GM12878 (cell line): ENCODE measurements at regions not wholly inside any gene's neighbourhood (a gene's known extent, or its start where the extent isn't known, plus 50 kb on each side); places are given as distances from the start of the nearest gene placed in this dataset.

ENCODE experiments used
- ATAC-seq: fragments of 200-7000 bp; cut with Tn5 transposase; 3 replicates; pipeline ENCODE4 v1.9.1; 2020; ENCODE audit warnings: mild to moderate bottlenecking, moderate library complexity
- BruUV-seq: library from RNA; stranded (reverse); fragments of 400-500 nt; replicated peaks from 2 replicates; lab custom pipeline; 2021; lab: Mats Ljungman, UMichigan
- CTCF ChIA-PET: fragments of 300-600 bp; sonication (Branson Sonifier 250); formaldehyde crosslinking; extraction: SDS; loops from one replicate; lab custom pipeline; 2021; ENCODE audit warnings: inconsistent platforms; lab: Yijun Ruan, JAX
- POLR2A ChIA-PET: fragments of 350-600 bp; formaldehyde crosslinking; extraction: SDS; loops from one replicate; lab custom pipeline; 2021; ENCODE audit warnings: inconsistent platforms; lab: Charles Lee
- RAD21 ChIA-PET: fragments of 300-600 bp; sonication (Branson Sonifier 250); formaldehyde crosslinking; loops from one replicate; lab custom pipeline; 2023; ENCODE audit warnings: antibody characterized with exemption; ENCODE audit not compliant: unreplicated experiment; lab: Charles Lee
- SMC1A ChIA-PET: fragments of 300-600 bp; sonication (Branson Sonifier 250); formaldehyde crosslinking; loops from one replicate; lab custom pipeline; 2023; ENCODE audit not compliant: unreplicated experiment, uncharacterized antibody; lab: Charles Lee
- DNase-seq: peaks from one replicate; pipeline ENCODE4 v3.0.0-alpha.2; 2011; ENCODE audit warnings: low read depth, low spot score
- FAIRE-seq: peaks from 3 replicates; lab custom pipeline; 2011; peaks lifted over from hg19 to GRCh38; lab: Jason Lieb, UNC
- H2AFZ ChIP-seq: 2 replicates; pipeline ENCODE4 v1.6.0; 2011; ENCODE audit warnings: low read depth, low read length, control low read depth; ENCODE audit not compliant: control insufficient read depth
- H3K27ac ChIP-seq: 2 replicates; pipeline ENCODE4 v1.5.1; 2011; ENCODE audit warnings: control low read depth; ENCODE audit not compliant: control insufficient read depth, insufficient read depth
- H3K27me3 ChIP-seq, 2 experiments: replicated peaks in 1 of 2; 2 replicates each; pipeline versions ENCODE4 v1.6.0 to v1.6.1; 2011; ENCODE audit warnings: low read length in 1 of 2; ENCODE audit not compliant: control insufficient read depth in 2 of 2, insufficient read depth in 2 of 2
- H3K36me3 ChIP-seq, 2 experiments: 2 replicates each; pipeline ENCODE4 v1.5.1; 2011; ENCODE audit warnings: low read length in 1 of 2; ENCODE audit not compliant: control insufficient read depth in 2 of 2, insufficient read depth in 2 of 2
- H3K4me1 ChIP-seq: 2 replicates; pipeline ENCODE4 v1.6.1; 2011; ENCODE audit warnings: mild to moderate bottlenecking, low read length, moderate library complexity, mixed read lengths; ENCODE audit not compliant: control insufficient read depth, insufficient read depth
- H3K4me2 ChIP-seq: 2 replicates; pipeline ENCODE4 v1.6.0; 2011; ENCODE audit warnings: control low read depth; ENCODE audit not compliant: control insufficient read depth, insufficient read depth
- H3K4me3 ChIP-seq: fragments of 200-600 bp; sonication (generic); 2 replicates; pipeline ENCODE4 v1.5.1; 2016
- H3K79me2 ChIP-seq: 2 replicates; pipeline ENCODE4 v1.6.0; 2011; ENCODE audit warnings: low read length; ENCODE audit not compliant: control insufficient read depth, insufficient read depth
- H3K9ac ChIP-seq: 2 replicates; pipeline ENCODE4 v1.8.0; 2011; ENCODE audit warnings: low read length, control low read depth, mixed read lengths; ENCODE audit not compliant: control insufficient read depth, insufficient read depth
- H3K9me3 ChIP-seq: replicated peaks from 3 replicates; pipeline ENCODE4 v1.5.1; 2011; ENCODE audit warnings: mild to moderate bottlenecking, low read length; ENCODE audit not compliant: control insufficient read depth, insufficient read depth
- H4K20me1 ChIP-seq: 2 replicates; pipeline ENCODE4 v1.6.0; 2011; ENCODE audit not compliant: control insufficient read depth, insufficient read depth
- BHLHE40 ChIP-seq, 2 experiments: fragments of 450-650 bp in 1 of 2; IDR thresholded peaks; 2 replicates each; pipeline ENCODE4 v1.6.1; 2011 to 2017; ENCODE audit warnings: low read depth in 2 of 2, borderline replicate concordance in 1 of 2, improper control_type of control experiment in 1 of 2, low read length in 1 of 2, mild to moderate bottlenecking in 1 of 2
- E2F8 ChIP-seq: fragments of 450-650 bp; IDR thresholded peaks from 2 replicates; pipeline ENCODE4 v1.6.1; 2018; ENCODE audit warnings: mild to moderate bottlenecking, low read depth, moderate library complexity; ENCODE audit not compliant: partially characterized antibody
- ETV6 ChIP-seq, 2 experiments: fragments of 450-650 bp in 1 of 2; IDR thresholded peaks in 1 of 2; conservative IDR thresholded peaks in 1 of 2; 2 replicates each; pipeline ENCODE4 v1.6.1; 2014; ENCODE audit warnings: antibody characterized with exemption in 1 of 2, borderline replicate concordance in 1 of 2, low read depth in 1 of 2, mild to moderate bottlenecking in 1 of 2, moderate library complexity in 1 of 2
- FOXM1 ChIP-seq: IDR thresholded peaks from 2 replicates; pipeline ENCODE4 v1.6.1; 2012; ENCODE audit warnings: low read depth, mild to moderate bottlenecking, inconsistent platforms, low read length, moderate library complexity
- GABPA ChIP-seq: IDR thresholded peaks from 2 replicates; pipeline ENCODE4 v1.6.1; 2014; ENCODE audit warnings: antibody characterized with exemption, low read depth, mild to moderate bottlenecking, inconsistent platforms
- HDAC2 ChIP-seq: fragments of 200-600 bp; sonication (generic); IDR thresholded peaks from 2 replicates; pipeline ENCODE4 v1.6.1; 2017
- IRF5 ChIP-seq: fragments of 450-650 bp; IDR thresholded peaks from 2 replicates; pipeline ENCODE4 v1.6.1; 2017; ENCODE audit warnings: borderline replicate concordance
- KAT2A ChIP-seq: conservative IDR thresholded peaks from 2 replicates; pipeline ENCODE4 v1.6.1; 2011; ENCODE audit warnings: low read depth, low read length; ENCODE audit not compliant: control insufficient read depth
- MTA2 ChIP-seq: fragments of 450-650 bp; IDR thresholded peaks from 2 replicates; pipeline ENCODE4 v1.6.1; 2016; ENCODE audit warnings: low read depth, mild to moderate bottlenecking, moderate library complexity
- POU2F2 ChIP-seq: IDR thresholded peaks from 3 replicates; pipeline ENCODE4 v1.6.1; 2011; ENCODE audit warnings: low read depth, mild to moderate bottlenecking, low read length, borderline replicate concordance
- SMARCA5 ChIP-seq: fragments of 450-650 bp; IDR thresholded peaks from 2 replicates; pipeline ENCODE4 v1.6.1; 2017; ENCODE audit warnings: mild to moderate bottlenecking
- SREBF2 ChIP-seq: IDR thresholded peaks from 2 replicates; pipeline ENCODE4 v1.6.1; 2012; ENCODE audit warnings: mild to moderate bottlenecking, low read length
- SUZ12 ChIP-seq: fragments of 200-600 bp; sonication (generic); IDR thresholded peaks from one replicate; pipeline ENCODE4 v1.6.1; 2018; ENCODE audit warnings: antibody characterized with exemption, mild to moderate bottlenecking; ENCODE audit not compliant: unreplicated experiment
- TCF12 ChIP-seq: IDR thresholded peaks from 2 replicates; pipeline ENCODE4 v1.6.1; 2011; ENCODE audit warnings: low read depth, mild to moderate bottlenecking, low read length
- USF1 ChIP-seq: IDR thresholded peaks from 2 replicates; pipeline ENCODE4 v1.6.1; 2011; ENCODE audit warnings: borderline replicate concordance, low read depth, mild to moderate bottlenecking, moderate library complexity, mixed read lengths, low read length; ENCODE audit not compliant: insufficient read depth; ENCODE audit errors: extremely low read length
- USF2 ChIP-seq: IDR thresholded peaks from 2 replicates; pipeline ENCODE4 v1.6.1; 2011; ENCODE audit warnings: low read depth, low read length, improper control_type of control experiment, borderline replicate concordance
- ZNF207 ChIP-seq: fragments of 450-650 bp; IDR thresholded peaks from 2 replicates; pipeline ENCODE4 v1.6.1; 2014; ENCODE audit warnings: antibody characterized with exemption, mild to moderate bottlenecking, borderline replicate concordance
- in situ Hi-C: fragments of 300-500 bp; cut with MboI; formaldehyde crosslinking; loops from 9 replicates; pipeline ENCODE4 v1.14.3; 2018; ENCODE audit warnings: mixed read lengths
- intact Hi-C: fragments of 100-400 bp; cut with micrococcal nuclease; formaldehyde crosslinking; loops from one replicate; pipeline ENCODE4 v1.14.2; 2022; ENCODE audit not compliant: unreplicated experiment

- H3K36me3 ChIP-seq, result no peaks in the 10 kb centered on the region
- no peak overlapping the region for H2AFZ ChIP-seq
- DNase-seq, result no peak
- no peak overlapping the region for H3K9ac ChIP-seq
- H3K9me3 ChIP-seq, result no peaks in the 10 kb centered on the region
- no TSS peak for BruUV-seq
- no peak overlapping the region for H3K4me3 ChIP-seq
- no peak overlapping the region for H3K4me2 ChIP-seq
- CTCF ChIA-PET, result no interaction called here
- in situ Hi-C loops (no loop called here), intact Hi-C loops (no loop called here)
- FAIRE-seq, result no peak
- ATAC-seq, result no peak
- no peaks in the 10 kb centered on the region for H3K27me3 ChIP-seq
- no peaks in the 10 kb centered on the region for H4K20me1 ChIP-seq
- H3K27ac ChIP-seq, result no peak overlapping the region
- RAD21 ChIA-PET, result no interaction called here
- no peaks in the 10 kb centered on the region for H3K4me1 ChIP-seq
- no peaks in the 10 kb centered on the region for H3K79me2 ChIP-seq
- SMC1A ChIA-PET, result interaction anchor here (1.5 kb wide), 1 partner anchor 10 kb away, joined by 3 read pairs; no protein-coding TSS in a partner anchor
- POLR2A ChIA-PET, result no interaction called here
- TF ChIP-seq E2F8 (no peak), USF1 (no peak), ZNF207 (no peak), USF2 (no peak), SUZ12 (no peak), SMARCA5 (no peak), GABPA (no peak), KAT2A (no peak), POU2F2 (no peak), BHLHE40 (IDR thresholded peaks at IDR 0.05; ENCODE audit: borderline replicate concordance in 1 of 2, low read depth in 2 of 2, low read length in 1 of 2) (no peak), IRF5 (no peak), MTA2 (no peak), TCF12 (no peak), ETV6 (conservative IDR thresholded peaks at IDR 0.05 in 1 of 2, IDR thresholded peaks at IDR 0.05 in 1 of 2; ENCODE audit: borderline replicate concordance in 1 of 2, low read depth in 1 of 2) (no peak), SREBF2 (no peak), HDAC2 (no peak), FOXM1 (no peak)
These were observed 528.6 kb downstream of the TAFA4 start for GRCh38 chr3:68403741-68404140.
